DMS 273 treated with DMSO at 0.1 percent for 48 hours (cell line): ENCODE measurements at regions not wholly inside any gene's neighbourhood (a gene's known extent, or its start where the extent isn't known, plus 50 kb on each side); places are given as distances from the start of the nearest gene placed in this dataset.

ENCODE experiments used
- DNase-seq: peaks from one replicate; lab custom pipeline; 2025; lab: John Stamatoyannopoulos, UW

- DNase-seq = no peak
Measured at GRCh38 chr13:74197677-74198429, 63.6 kb upstream of the KLF12 start.

GRCh38 chr13:74194846-74195245 is 60.6 kb upstream of the KLF12 start:
- no peak for DNase-seq

GRCh38 chr13:74193391-74193790 is 59.2 kb upstream of the KLF12 start:
- no peak for DNase-seq

DNA sequence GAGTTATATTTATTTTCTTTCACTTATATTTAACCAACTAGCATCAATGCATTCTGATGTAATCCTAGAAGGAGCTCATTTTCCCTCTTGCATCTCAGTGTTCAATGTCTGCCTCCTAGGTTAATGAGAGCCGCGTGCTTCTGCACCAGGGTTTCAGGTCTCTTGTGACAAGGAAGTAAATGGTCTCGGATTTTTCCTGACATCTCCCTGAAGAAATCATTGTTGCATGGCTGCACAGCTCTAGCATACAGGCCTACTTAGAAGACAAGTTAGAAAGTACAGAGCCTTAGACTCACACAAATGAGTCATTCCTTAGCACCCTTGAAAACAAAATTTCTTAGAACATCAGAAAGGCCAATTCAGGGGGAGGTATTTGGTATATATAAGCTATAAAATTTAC is 57.2 kb upstream of the KLF12 start:
- DNase-seq = no peak

DNA sequence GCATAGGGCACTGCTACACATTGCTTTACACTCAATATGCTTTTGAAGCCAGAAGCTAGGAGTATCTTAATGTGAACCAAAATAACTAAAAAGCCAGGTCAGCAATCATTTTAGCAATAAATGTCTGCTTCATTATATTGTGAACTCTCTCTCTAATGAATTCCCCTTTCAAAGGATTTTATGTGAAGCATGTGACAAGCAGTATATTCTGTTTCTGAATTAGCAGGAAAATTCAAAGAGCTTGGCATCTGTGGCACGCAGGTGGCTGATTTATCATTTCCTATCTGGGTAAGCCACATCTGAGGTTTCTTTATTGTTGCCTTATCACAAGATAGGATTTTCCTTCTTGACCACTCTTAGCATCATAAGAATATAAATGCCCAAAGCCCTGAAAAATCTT is 56.8 kb upstream of the KLF12 start:
- DNase-seq = no peak

- no peak for DNase-seq
Measured at GRCh38 chr13:74187564-74187963, 53.4 kb upstream of the KLF12 start.

- no peak for DNase-seq
Measured at GRCh38 chr13:74184283-74184682, 50.1 kb upstream of the KLF12 start.
